Endothelial cell of umbilical vein (primary cell): ENCODE measurements at regions not wholly inside any gene's neighbourhood (a gene's known extent, or its start where the extent isn't known, plus 50 kb on each side); places are given as distances from the start of the nearest gene placed in this dataset.
A peak's percentile ranks its signal among the peaks of the same experiment; 100 is the strongest.

Experiments used
- CTCF ChIP-seq, 2 donors: IDR thresholded peaks; 1 replicate in 1 of 2; 2 replicates in 1 of 2; pipeline ENCODE4 v1.5.1; 2011; ENCODE audit warnings: low read length in 2 of 2, mild to moderate bottlenecking in 2 of 2, moderate library complexity in 2 of 2, control low read depth in 1 of 2, inconsistent platforms in 1 of 2, low read depth in 1 of 2; ENCODE audit not compliant: insufficient read depth in 1 of 2; ENCODE audit errors: extremely low read depth in 1 of 2
- EZH2 ChIP-seq: IDR thresholded peaks from 2 replicates; pipeline ENCODE4 v1.6.1; 2012; ENCODE audit warnings: borderline replicate concordance, low read depth, mild to moderate bottlenecking, moderate library complexity, low read length, inconsistent platforms; ENCODE audit not compliant: severe bottlenecking
- FOS ChIP-seq: IDR thresholded peaks from 2 replicates; pipeline ENCODE4 v1.6.1; 2011; ENCODE audit warnings: mild to moderate bottlenecking, low read length, moderate library complexity, borderline replicate concordance; ENCODE audit not compliant: insufficient read depth
- GATA2 ChIP-seq: IDR thresholded peaks from 2 replicates; pipeline ENCODE4 v1.7.0; 2011; ENCODE audit warnings: low read depth, mild to moderate bottlenecking, moderate library complexity, mixed read lengths, low read length; ENCODE audit not compliant: insufficient read length, insufficient read depth
- JUN ChIP-seq: IDR thresholded peaks from 2 replicates; pipeline ENCODE4 v1.6.1; 2011; ENCODE audit warnings: borderline replicate concordance, low read depth; ENCODE audit not compliant: insufficient read length, insufficient read depth
- MYC ChIP-seq: IDR thresholded peaks from one replicate; pipeline ENCODE4 v1.6.1; 2011; ENCODE audit warnings: mild to moderate bottlenecking, low read depth, low read length
- POLR2A ChIP-seq: IDR thresholded peaks from 2 replicates; pipeline ENCODE4 v1.6.1; 2012; ENCODE audit warnings: low read depth, mild to moderate bottlenecking, control low read depth, low read length
- POLR2AphosphoS5 ChIP-seq: IDR thresholded peaks from 2 replicates; pipeline ENCODE4 v1.6.1; 2012; ENCODE audit warnings: low read depth, mild to moderate bottlenecking, control low read depth, low read length, moderate library complexity; ENCODE audit not compliant: insufficient read depth

- TF ChIP-seq MYC (no peak), CTCF (IDR thresholded peaks at IDR 0.05; ENCODE audit: extremely low read depth in 1 of 2, insufficient read depth in 1 of 2, low read depth in 1 of 2, low read length in 2 of 2) (peak; percentile 72 to 89), POLR2A (no peak), POLR2AphosphoS5 (no peak), FOS (no peak), EZH2 (no peak), JUN (no peak), GATA2 (no peak)
Observed at GRCh38 chr4:74874753-74875367, 58.1 kb upstream of the PARM1 start.
